ENCODE measurements at regions not wholly inside any gene's neighbourhood (a gene's known extent, or its start where the extent isn't known, plus 50 kb on each side); places are given as distances from the start of the nearest gene placed in this dataset.
"Not testable (repeated sequence)": the region's sequence is repeated elsewhere in the genome, so short reads cannot be mapped to it uniquely, and the experiment has no call there.

GRCh38 chr3:159501029-159501428 lies 487.6 kb upstream of the IL12A start:
- no peak for DNase-seq (ENCODE audit: low read depth in 4 of 4, low spot score in 3 of 4)

GRCh38 chr3:159502986-159503385 lies 485.6 kb upstream of the IL12A start:
- no peak for DNase-seq (ENCODE audit: low read depth in 4 of 4, low spot score in 3 of 4)

GRCh38 chr3:159510988-159511387 lies 477.6 kb upstream of the IL12A start:
- not testable (repeated sequence) for DNase-seq (ENCODE audit: low read depth in 4 of 4, low spot score in 3 of 4)

- no peak for DNase-seq (ENCODE audit: low read depth in 4 of 4, low spot score in 3 of 4)
Observed at GRCh38 chr3:159513444-159513843, 475.2 kb upstream of the IL12A start.

DNA sequence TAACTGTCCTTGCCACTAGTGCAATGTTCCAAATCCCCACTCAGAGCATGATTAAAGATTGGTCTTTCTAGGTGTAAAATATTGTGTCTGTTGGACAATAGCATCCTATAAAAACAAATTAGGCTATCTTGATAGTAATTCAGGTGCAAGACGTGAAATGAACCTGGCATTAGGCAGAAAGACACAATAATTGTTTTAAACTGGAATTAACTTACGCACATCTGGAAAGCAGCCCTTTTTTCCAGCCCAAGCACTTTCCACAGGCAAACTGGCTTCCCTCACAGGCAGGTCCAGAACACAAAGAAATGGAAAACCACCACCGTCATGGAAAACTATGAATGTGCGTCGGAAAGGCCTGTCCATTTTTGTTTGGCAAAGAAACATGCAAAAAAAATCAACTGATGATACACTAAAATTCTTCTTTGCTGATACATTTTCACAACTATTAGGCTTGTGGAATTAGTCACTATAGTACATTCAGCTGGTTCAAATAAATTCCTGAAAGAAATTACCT lies 474.7 kb upstream of the IL12A start:
- no peak for DNase-seq (ENCODE audit: low read depth in 4 of 4, low spot score in 3 of 4)

GRCh38 chr3:159517105-159517504 lies 471.5 kb upstream of the IL12A start:
- no peak for DNase-seq (ENCODE audit: low read depth in 4 of 4, low spot score in 3 of 4)

- DNase-seq (ENCODE audit: low read depth in 4 of 4, low spot score in 3 of 4) = no peak
Observed at GRCh38 chr3:159520638-159521037, 468.0 kb upstream of the IL12A start.

DNA sequence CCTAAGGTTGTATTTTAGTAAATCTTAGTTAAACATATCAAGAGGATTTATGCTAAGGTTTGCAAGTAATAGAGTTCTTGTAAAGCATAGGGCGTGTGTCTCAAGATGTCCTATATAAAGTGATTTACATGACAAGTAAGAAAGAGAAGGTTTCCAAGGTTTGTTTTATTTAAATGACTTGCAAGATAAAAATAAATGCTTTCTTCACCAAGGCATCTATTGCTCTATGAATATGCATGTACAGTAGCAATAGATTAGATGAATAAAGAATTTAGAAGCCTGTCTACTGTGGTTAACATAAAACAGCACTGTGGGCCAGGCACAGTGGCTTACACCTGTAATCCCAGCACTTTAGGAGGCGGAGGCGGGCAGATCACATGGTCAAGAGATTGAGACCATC lies 466.4 kb upstream of the IL12A start:
- DNase-seq (ENCODE audit: low read depth in 4 of 4, low spot score in 3 of 4) = no peak

- DNase-seq (ENCODE audit: low read depth in 4 of 4, low spot score in 3 of 4) = no peak
Observed at GRCh38 chr3:159528251-159528895, 460.3 kb upstream of the IL12A start.

DNA sequence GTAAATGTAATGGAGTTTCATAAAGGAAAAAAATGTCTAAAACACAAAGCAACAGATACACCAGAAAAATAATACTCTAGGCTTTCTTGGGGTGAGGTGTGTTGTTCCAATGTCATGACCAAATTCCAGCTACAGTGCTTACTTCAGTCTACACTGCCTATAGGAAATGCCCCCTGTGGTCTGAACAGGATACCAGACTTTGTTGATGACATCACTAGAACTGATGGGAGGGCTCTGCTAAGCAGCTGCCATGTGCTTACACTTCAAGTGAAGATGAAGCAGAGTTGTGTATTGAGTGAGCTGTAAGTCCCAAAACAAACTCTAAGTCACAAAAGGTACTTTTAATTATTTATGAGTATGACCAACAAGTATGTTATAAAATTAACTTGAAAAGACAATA lies 456.1 kb upstream of the IL12A start:
- no peak for DNase-seq (ENCODE audit: low read depth in 4 of 4, low spot score in 3 of 4)

GRCh38 chr3:159534496-159534895 lies 454.1 kb upstream of the IL12A start:
- no peak for DNase-seq (ENCODE audit: low read depth in 4 of 4, low spot score in 3 of 4)

DNA sequence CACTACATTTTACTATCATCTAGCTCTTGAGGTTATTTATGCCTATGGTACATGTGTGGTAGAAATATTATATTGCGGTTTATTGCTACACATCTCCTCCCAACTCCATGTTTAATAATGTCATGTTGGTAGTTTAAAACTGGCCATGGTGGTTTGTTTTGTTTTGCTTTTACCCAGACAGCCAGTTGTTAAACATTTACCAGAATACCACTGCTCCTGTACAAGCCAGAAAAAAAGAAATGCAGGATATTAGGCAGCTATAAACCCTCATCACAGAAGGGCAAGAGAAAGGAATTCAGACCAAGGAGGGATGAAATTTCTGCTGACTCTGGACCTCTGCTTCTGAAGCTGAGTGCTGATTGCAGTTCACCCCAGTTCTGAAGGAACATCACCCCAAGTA lies 451.8 kb upstream of the IL12A start:
- peak in 3 of 4 donors; percentile 2 to 8 (median 3) for DNase-seq (ENCODE audit: low read depth in 4 of 4, low spot score in 3 of 4)

DNA sequence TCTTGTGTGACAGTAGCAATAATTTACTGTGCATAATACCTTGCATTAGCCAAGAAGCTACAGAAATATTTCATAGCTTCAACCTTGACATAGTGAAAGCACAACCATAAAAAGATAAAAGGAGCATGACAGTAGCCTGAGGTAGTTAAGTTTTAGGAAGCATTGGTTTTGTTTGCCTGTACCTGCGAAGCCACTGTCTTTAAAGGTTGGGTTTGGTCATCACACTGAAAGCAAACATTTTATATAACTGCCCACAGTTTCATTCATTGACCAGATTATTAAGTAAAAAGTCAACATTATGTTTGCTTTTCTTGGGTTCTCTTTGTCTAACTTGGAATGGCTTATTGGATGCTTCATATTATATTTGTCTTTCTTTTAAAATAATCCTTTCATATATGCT lies 450.1 kb upstream of the IL12A start:
- DNase-seq (ENCODE audit: low read depth in 4 of 4, low spot score in 3 of 4) = no peak

GRCh38 chr3:159540882-159541495 lies 447.6 kb upstream of the IL12A start:
- DNase-seq (ENCODE audit: low read depth in 4 of 4, low spot score in 3 of 4) = no peak

GRCh38 chr3:159548675-159549335 lies 439.8 kb upstream of the IL12A start:
- no peak for DNase-seq (ENCODE audit: low read depth in 4 of 4, low spot score in 3 of 4)

GRCh38 chr3:159555205-159555604 lies 433.4 kb upstream of the IL12A start:
- no peak for DNase-seq (ENCODE audit: low read depth in 4 of 4, low spot score in 3 of 4)

DNA sequence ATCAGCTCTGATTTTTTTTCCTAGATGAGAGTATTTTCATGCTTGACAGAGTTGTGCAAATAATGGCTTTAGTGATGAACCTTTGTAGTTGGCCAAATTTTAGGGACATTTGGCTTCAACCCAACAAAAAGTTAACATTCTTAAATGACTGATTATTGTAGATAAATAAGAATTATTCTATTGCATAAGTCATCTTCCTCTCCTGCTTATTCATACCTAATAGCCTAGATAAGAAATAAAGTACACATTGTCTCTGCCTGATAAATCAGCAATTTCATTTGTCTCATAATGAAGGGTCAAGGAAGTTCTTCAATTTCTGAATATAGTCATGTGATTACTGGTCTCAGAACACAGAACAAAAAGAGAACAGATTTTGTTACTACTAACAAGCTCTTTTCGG lies 428.9 kb upstream of the IL12A start:
- DNase-seq (ENCODE audit: low read depth in 4 of 4, low spot score in 3 of 4) = no peak

GRCh38 chr3:159560214-159560979 lies 428.2 kb upstream of the IL12A start:
- no peak for DNase-seq (ENCODE audit: low read depth in 4 of 4, low spot score in 3 of 4)

DNA sequence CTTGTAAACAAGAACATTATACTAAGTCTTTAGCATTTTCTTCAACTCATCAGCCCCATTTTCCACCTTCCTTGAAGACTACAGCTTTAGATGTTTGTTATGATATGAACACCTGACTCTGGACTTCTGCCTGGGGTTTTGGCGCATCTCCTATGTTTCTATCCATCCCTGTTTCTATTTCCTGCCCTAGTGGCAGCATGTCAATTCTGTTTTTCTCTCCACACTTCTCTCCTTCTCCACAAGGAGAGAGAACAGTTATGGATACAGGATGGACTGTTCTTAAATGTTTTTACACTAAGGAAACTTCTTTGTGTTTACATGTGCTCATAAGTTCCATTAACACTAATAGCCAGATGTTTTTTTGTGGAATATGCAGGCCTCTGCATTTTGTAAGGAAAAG lies 423.3 kb upstream of the IL12A start:
- DNase-seq (ENCODE audit: low read depth in 4 of 4, low spot score in 3 of 4) = no peak

GRCh38 chr3:159583662-159584061 lies 405.0 kb upstream of the IL12A start:
- DNase-seq (ENCODE audit: low read depth in 4 of 4, low spot score in 3 of 4) = no peak

- no peak for DNase-seq (ENCODE audit: low read depth in 4 of 4, low spot score in 3 of 4)
Observed at GRCh38 chr3:159584421-159584820, 404.2 kb upstream of the IL12A start.

All from right renal pelvis (tissue), 4 donors.